HG02885 (cell line): ENCODE measurements at regions not wholly inside any gene's neighbourhood (a gene's known extent, or its start where the extent isn't known, plus 50 kb on each side); places are given as distances from the start of the nearest gene placed in this dataset.

Experiments used
- ATAC-seq: cut with Tn5 transposase; IDR thresholded peaks from one replicate; pipeline ENCODE4 v1.9.1; 2021; ENCODE audit warnings: mild to moderate bottlenecking; ENCODE audit not compliant: unreplicated experiment, poor library complexity

GRCh38 chr9:13580131-13580530, 300.6 kb upstream of the MPDZ start:
- ATAC-seq = no peak

GRCh38 chr9:13576101-13576500, 296.6 kb upstream of the MPDZ start:
- no peak for ATAC-seq

- ATAC-seq = no peak
Measured at GRCh38 chr9:13575558-13575957, 296.1 kb upstream of the MPDZ start.

- ATAC-seq = no peak
Measured at GRCh38 chr9:13570068-13570974, 290.8 kb upstream of the MPDZ start.

DNA sequence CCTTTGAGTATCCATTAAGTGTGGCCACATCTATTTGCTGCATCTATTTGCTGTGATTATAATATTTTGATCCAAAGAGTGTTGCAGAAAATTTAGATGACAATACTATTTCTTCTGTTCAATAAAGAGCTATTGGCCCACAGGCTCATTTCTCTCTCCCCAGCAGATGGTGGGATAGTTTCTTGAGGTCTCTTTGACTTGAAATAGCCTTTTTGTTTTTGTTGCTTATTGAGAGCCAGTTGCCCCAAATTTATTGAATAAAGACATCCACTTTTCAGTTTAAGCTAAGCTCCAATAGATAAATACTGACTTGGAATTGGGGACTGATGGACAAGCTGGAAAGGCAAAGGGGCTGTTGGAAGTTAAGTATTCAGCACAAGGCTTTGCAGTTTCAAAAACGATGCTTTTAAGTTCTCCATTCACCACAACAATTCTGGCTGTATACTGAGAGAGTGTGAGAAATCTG, 290.1 kb upstream of the MPDZ start:
- ATAC-seq = no peak

- ATAC-seq = no peak
Measured at GRCh38 chr9:13568841-13569601, 289.5 kb upstream of the MPDZ start.

- ATAC-seq = no peak
Measured at GRCh38 chr9:13568405-13568804, 288.9 kb upstream of the MPDZ start.

- no peak for ATAC-seq
Measured at GRCh38 chr9:13567833-13568232, 288.3 kb upstream of the MPDZ start.

GRCh38 chr9:13557746-13558145, 278.3 kb upstream of the MPDZ start:
- no peak for ATAC-seq

DNA sequence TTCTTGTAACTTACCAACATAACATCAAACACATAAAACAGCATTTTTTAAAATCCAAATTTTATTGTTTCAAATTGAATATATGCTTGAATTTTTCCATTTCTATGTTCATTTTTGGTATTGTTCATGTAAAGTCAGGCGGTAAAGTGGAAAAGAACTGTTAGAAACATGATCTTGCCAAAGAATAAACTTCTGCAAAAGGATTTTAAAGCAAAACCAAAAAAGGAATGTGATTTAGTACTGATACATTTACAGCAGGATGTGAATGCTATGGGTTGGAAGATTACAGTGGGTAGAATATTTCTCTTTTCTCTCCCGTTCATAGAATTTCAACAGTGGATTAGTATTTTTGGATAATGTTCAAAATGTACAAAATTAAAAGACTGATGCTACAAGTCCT, 277.2 kb upstream of the MPDZ start:
- ATAC-seq = no peak

DNA sequence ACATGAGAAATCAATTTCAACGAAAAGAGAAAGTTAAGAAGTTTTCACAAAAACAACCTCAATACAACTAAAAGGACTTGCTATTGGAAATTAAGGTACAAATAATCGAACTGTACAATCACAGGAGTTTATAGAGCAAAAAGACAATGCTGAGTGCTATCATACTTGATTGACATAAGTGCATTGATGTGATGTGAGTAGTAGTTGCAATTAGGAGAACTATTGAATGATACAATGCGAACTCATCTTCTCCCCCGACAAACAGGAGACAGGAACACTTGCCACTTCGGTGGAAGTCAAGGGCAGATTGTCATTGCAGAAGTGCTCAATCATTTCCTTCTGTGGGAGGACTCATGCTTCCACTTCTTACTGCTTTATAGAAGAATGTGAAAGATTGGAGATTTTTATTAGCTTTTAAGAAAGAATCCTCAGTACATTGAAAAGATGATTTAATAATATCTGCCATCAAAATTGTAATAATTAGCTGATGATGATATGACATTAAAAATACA, 276.6 kb upstream of the MPDZ start:
- no peak for ATAC-seq

DNA sequence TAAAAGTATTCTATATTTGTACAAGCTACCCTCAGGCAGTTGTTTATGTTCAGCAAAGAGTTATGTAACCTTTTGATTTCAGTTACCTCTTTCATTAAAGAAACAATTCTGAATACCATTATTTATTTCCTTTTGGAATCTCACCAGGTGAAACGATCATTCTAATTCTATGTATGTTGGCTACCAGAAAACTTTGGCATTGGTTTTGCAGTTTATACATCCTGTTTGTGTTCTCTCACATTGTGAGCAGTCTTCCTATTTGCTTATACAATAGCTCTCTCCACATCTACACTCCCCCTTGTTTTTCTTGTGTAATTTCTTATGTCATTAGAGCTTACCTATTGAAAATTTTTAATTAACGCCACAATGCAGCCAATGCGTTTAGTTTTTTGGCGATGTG, 276.0 kb upstream of the MPDZ start:
- no peak for ATAC-seq

DNA sequence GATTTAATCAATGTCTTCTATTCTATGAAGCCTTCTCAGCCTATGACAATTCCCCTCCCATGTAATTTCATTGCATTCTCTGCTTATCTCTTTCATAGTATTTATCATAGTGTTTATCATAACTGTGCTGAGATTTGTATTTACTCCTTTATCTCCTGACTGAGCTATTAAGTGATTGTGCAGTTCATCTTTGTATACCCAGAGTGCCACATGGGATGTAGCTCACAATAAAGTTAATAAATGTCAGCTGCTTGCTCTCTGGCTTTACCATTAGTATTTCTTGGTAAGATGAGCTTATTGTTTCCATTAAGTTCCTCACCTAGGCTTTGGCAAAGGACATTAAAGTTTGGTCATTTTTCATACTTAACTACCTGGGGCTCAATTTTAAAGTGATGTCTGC, 275.1 kb upstream of the MPDZ start:
- no peak for ATAC-seq

GRCh38 chr9:13552606-13553215, 273.2 kb upstream of the MPDZ start:
- ATAC-seq = no peak

- no peak for ATAC-seq
Measured at GRCh38 chr9:13550519-13550918, 271.0 kb upstream of the MPDZ start.

- no peak for ATAC-seq
Measured at GRCh38 chr9:13548535-13548934, 269.0 kb upstream of the MPDZ start.

DNA sequence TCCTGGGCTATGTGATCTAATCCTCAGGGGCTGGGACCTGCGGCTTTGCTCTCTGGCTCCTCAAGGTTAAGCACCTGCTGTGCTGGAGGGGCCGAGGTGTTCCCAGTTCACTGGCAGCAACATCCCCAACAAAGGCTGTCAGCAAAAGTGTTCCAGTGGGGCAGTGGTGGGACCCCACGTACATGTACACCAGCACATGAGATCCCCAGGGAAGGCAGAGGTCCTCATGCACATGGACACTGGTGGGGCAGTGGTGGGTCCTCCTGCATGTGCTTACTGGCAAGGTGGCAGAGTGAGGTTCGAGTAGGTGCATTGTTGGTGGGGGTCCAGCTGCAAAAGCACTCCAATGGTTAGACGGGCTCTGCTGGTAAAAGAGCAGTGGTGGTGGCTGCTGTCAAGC, 255.6 kb upstream of the MPDZ start:
- ATAC-seq = no peak

DNA sequence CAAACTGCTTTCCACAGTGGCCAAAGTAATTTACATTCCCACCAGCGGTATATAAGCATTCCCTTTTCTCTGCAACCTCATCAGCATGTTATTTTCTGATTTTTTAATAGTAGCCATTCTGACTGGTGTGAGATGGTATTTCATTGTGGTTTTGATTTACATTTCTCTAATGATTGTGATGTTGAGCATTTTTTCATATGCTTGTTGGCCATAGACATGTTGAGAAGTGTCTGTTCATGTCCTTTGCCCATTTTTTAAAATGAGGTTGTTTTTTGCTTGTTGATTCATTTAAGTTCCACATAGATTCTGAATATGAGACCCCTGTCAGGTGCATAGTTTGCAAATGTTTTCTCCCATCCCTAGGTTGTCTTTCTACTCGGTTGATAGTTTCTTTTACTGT, 254.5 kb upstream of the MPDZ start:
- no peak for ATAC-seq

GRCh38 chr9:13532407-13532806, 252.9 kb upstream of the MPDZ start:
- no peak for ATAC-seq

DNA sequence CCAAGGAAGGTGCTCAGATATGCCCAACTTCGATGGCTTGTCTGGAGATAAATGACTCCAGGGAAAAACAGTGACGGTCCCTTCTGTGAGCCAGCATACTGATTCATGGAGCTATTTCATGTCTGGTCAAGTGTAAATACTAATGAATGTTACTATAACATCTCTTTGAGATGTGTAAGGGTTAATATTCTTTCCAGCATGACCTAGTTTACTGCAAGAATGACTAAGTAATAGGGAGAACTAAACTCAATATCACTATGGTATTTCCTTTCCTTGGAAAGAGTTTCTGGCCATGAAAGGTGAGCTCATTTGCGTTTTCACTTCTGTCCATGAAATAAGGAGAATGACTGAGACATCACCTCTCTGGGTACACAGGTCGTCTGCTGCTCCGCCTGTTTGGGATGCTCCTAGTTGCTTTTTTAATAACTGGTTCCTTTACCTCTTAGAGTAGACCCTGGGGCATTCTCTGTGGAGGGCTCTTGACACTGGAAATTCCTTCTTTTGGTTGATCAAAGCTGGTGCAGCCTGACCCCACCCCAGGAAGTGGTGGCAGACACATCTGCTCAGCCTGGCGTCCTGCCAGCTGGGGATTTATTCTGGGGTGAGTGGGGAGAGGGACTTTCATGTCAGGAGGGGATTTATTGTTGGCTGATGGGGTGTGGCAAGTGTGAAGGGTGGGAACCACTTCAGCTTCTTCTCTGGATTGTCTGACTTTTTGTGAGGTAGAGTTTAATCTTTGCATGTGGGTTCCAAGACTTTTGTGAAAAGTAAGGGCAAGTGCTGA, 250.0 kb upstream of the MPDZ start:
- no peak for ATAC-seq
